ENCODE measurements at regions not wholly inside any gene's neighbourhood (a gene's known extent, or its start where the extent isn't known, plus 50 kb on each side); places are given as distances from the start of the nearest gene placed in this dataset.

DNA sequence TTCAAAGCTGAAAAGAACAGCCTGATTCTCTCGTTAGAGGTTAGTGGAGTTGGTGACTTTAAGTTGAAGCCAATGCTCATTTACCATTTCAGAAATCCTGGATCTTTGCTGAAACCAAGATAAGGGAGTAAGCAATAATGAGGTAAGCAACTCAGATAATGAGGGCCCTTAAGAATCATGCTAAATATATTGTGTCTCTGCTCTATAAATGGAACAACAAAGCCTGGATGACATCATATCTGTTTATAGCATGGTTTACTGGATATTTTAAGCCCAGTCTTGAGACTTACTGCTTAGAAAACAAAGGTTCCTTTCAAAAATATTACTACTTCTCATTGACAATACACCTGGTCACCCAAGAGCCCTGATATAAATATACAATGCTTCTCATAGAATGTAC, 276.7 kb upstream of the PPARGC1A start:
- FAIRE-seq (no peak), DNase-seq (ENCODE audit: insufficient read length) (no peak)
- no peak for TF ChIP-seq POLR2A (IDR thresholded peaks at IDR 0.05; ENCODE audit: low read depth, low read length)
- no peak for TF ChIP-seq POLR2AphosphoS5 (IDR thresholded peaks at IDR 0.05; ENCODE audit: low read depth, low read length)
- no peak for TF ChIP-seq TAF1 (IDR thresholded peaks at IDR 0.05; ENCODE audit: borderline replicate concordance, low read depth, low read length)

DNA sequence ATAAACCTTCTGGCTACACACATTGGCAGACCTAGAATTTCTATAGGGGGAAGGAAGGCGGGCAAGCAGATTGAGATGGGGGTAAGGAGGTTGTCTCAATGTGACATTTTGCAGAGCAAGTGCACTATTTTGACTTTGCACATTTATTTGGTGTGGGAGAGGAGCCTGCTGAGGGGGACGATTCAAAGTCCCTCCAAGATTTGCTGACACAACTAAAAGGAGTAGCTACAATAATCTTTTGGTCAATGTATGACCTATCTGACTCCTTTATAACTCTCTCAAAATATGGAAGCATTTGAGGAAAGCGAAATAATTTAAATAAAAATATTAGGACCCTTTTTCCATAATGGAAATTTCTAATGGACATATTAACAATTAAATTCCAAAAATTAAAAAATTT, 274.9 kb upstream of the PPARGC1A start:
- TF ChIP-seq TAF1 (IDR thresholded peaks at IDR 0.05; ENCODE audit: borderline replicate concordance, low read depth, low read length) (no peak), POLR2A (IDR thresholded peaks at IDR 0.05; ENCODE audit: low read depth, low read length) (no peak), POLR2AphosphoS5 (IDR thresholded peaks at IDR 0.05; ENCODE audit: low read depth, low read length) (no peak)
- no peak for DNase-seq (ENCODE audit: insufficient read length)
- FAIRE-seq = no peak

DNA sequence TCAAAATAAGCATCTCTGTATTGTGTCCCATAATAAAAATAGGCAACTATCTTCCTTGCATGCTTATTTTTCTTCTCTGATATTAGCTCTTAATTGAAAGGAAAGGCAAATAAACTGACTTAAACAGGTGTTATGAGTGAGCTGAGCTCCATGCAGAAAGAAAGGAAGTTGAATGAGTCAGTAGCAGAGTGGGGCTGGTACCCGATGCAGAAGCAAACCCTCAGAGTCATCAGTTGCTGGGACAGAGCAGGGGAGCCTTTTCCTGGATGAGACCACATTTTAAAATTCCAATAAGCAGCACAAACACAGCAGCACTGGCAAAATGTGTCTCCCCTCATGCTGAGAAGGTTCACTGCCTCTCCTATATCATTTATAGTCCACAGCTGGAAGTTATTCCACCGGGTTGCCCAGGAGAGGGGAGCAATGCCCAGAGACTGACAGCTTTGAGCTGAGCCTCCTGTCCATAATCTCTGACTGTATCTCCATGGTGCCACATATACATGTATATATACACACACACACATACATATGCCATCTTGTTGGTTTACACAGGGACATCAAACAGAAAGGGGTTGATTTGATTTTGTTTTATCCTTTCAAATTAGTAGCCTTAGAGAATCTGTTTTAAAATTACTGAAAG, 274.3 kb upstream of the PPARGC1A start:
- no peak for DNase-seq (ENCODE audit: insufficient read length)
- FAIRE-seq = no peak
- TF ChIP-seq POLR2A (IDR thresholded peaks at IDR 0.05; ENCODE audit: low read depth, low read length) (no peak), POLR2AphosphoS5 (IDR thresholded peaks at IDR 0.05; ENCODE audit: low read depth, low read length) (no peak), TAF1 (IDR thresholded peaks at IDR 0.05; ENCODE audit: borderline replicate concordance, low read depth, low read length) (no peak)

DNA sequence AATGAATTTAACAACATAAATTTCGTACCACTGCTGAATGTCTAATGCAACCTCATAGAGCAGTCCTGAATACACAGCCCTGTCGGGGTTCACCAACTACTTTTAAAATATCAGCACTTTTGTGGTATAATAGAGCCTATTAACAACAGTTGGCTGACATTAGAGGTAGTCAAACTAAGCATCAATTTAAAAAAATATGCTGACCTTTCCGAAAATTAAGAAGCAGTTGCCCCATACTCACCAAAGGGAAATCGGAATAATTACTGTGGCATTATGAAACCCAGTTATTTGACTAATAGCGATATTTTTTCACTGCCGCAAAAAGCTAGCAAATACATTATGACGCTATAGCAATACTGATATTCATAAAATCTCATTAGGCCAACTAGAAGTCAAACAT, 273.5 kb upstream of the PPARGC1A start:
- TF ChIP-seq TAF1 (IDR thresholded peaks at IDR 0.05; ENCODE audit: borderline replicate concordance, low read depth, low read length) (no peak), POLR2A (IDR thresholded peaks at IDR 0.05; ENCODE audit: low read depth, low read length) (no peak), POLR2AphosphoS5 (IDR thresholded peaks at IDR 0.05; ENCODE audit: low read depth, low read length) (no peak)
- no peak for DNase-seq (ENCODE audit: insufficient read length)
- no peak for FAIRE-seq

DNA sequence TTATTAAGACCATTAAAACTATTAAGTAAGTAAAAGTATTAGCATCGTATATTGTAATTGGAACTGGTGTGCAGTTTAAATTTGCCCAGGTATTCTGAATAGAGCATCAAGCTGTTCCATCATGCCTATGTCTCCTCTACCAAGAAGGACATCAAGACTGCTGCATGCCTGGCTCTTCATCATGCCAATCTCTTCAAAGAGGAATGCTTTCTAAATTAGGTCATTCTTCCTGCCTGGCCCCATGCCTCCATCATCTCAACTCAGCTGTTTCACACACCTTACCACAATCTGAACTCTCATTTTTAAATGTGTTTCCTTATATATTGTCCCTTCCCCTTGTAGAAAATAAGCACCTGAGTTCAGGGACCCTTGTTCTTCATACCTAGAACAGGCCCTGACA, 270.5 kb upstream of the PPARGC1A start:
- DNase-seq (ENCODE audit: insufficient read length) (no peak), FAIRE-seq (no peak)
- TF ChIP-seq POLR2A (IDR thresholded peaks at IDR 0.05; ENCODE audit: low read depth, low read length) (no peak), TAF1 (IDR thresholded peaks at IDR 0.05; ENCODE audit: borderline replicate concordance, low read depth, low read length) (no peak), POLR2AphosphoS5 (IDR thresholded peaks at IDR 0.05; ENCODE audit: low read depth, low read length) (no peak)

DNA sequence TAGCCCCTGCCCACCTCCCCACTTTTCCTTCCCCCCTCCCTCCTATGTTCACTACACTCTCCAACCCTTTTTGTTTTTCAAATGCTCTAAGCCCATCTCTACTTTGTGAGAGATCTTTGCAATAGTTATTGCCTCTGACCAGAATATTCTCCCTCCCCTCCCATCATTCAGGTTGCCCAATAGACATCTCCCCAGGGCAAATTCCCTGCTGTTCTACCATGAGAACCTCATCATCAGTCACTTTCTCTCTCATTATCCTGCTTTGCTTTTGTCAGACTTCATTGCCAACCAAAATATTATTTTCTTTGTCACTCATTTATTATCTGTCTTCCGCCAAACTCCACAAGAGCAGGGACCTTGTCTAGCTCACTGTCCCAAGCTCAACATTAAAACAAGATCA, 268.2 kb upstream of the PPARGC1A start:
- FAIRE-seq (no peak), DNase-seq (ENCODE audit: insufficient read length) (no peak)
- TF ChIP-seq POLR2A (IDR thresholded peaks at IDR 0.05; ENCODE audit: low read depth, low read length) (no peak), POLR2AphosphoS5 (IDR thresholded peaks at IDR 0.05; ENCODE audit: low read depth, low read length) (no peak), TAF1 (IDR thresholded peaks at IDR 0.05; ENCODE audit: borderline replicate concordance, low read depth, low read length) (no peak)

DNA sequence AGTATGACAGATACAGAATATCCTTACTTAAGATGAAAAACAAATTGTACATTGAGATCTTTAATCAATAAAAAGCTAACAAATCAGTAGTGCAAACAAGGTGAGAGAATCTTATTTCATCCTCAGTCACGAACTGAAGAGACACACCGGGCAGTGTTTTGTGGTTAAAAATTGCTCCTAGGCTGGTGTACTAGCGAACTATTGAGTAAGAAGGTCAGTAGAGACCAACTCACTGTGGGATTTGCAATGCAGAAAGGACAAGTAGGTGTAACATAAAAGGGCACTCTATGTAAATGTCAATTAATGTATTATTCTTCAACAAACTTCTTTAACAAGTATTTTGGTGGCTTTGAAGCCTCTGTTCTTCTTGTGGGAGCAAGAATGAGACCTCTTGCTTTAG, 260.2 kb upstream of the PPARGC1A start:
- FAIRE-seq (no peak), DNase-seq (ENCODE audit: insufficient read length) (no peak)
- no peak for TF ChIP-seq POLR2AphosphoS5 (IDR thresholded peaks at IDR 0.05; ENCODE audit: low read depth, low read length)
- TF ChIP-seq POLR2A (IDR thresholded peaks at IDR 0.05; ENCODE audit: low read depth, low read length) = no peak
- TF ChIP-seq TAF1 (IDR thresholded peaks at IDR 0.05; ENCODE audit: borderline replicate concordance, low read depth, low read length) = no peak

DNA sequence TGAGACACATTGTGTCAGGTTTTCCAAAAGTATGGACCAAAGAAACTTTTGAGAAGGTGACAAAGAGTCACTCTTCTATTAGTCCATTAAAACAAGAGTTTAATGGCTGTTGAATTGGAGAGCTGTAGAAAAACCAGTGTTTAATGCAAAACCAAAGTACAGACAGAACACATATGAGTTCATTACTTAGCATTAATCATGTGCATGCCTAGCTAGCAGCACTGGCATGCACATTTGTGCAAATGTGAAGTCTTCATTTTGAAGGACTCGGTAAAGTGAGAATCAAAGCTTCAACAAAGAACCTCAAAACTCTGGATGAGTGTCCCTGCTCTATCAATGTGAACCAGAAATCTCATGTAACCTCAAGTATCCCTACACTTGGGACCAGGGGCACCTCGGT, 256.3 kb upstream of the PPARGC1A start:
- TF ChIP-seq POLR2AphosphoS5 (IDR thresholded peaks at IDR 0.05; ENCODE audit: low read depth, low read length) = no peak
- no peak for TF ChIP-seq POLR2A (IDR thresholded peaks at IDR 0.05; ENCODE audit: low read depth, low read length)
- TF ChIP-seq TAF1 (IDR thresholded peaks at IDR 0.05; ENCODE audit: borderline replicate concordance, low read depth, low read length) = no peak

DNA sequence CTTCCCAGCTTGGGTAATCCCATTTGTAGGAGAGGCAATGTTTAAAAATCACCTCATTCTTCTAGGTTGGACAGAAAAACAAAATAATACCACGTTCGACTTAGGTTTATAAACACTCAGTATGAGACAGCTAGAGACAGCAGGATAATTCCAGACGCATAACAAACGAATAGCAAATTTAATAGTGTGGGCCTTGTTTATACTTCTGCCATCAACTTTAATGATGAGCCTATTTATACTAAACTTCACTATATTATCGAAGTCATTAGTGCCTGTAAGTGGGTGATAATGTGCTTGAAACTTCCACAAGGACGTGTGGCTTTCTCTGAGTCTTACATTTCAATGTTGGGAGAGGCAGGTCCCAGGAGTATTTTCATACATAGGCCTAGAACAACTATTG, 255.7 kb upstream of the PPARGC1A start:
- no peak for TF ChIP-seq POLR2A (IDR thresholded peaks at IDR 0.05; ENCODE audit: low read depth, low read length)
- no peak for TF ChIP-seq TAF1 (IDR thresholded peaks at IDR 0.05; ENCODE audit: borderline replicate concordance, low read depth, low read length)
- no peak for TF ChIP-seq POLR2AphosphoS5 (IDR thresholded peaks at IDR 0.05; ENCODE audit: low read depth, low read length)
- DNase-seq (ENCODE audit: insufficient read length) (no peak), FAIRE-seq (no peak)

More for the DNA sequence above, 256.3 kb upstream of the PPARGC1A start:
- no peak for DNase-seq (ENCODE audit: insufficient read length)
- no peak for FAIRE-seq

DNA sequence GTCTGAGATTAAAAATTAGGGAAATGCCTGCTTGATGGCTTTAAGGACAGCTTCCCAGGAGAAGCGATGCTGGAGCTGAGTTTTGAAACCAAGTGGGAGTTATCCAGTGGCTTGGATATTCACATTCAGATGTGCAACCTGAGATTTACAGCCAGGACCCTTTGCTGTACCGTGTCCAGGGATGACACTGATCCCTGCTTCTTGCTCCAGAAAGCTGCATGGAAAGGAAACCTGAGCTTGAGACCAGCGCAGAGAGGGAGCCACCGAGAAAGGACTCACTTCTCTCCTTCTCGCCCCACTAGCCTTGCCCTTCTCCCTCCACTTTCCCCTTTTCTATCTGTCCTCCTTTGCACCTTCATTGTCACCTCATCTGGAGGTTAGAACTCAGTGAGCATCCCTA, 254.5 kb upstream of the PPARGC1A start:
- FAIRE-seq (no peak), DNase-seq (ENCODE audit: insufficient read length) (no peak)
- TF ChIP-seq TAF1 (IDR thresholded peaks at IDR 0.05; ENCODE audit: borderline replicate concordance, low read depth, low read length) = no peak
- no peak for TF ChIP-seq POLR2AphosphoS5 (IDR thresholded peaks at IDR 0.05; ENCODE audit: low read depth, low read length)
- no peak for TF ChIP-seq POLR2A (IDR thresholded peaks at IDR 0.05; ENCODE audit: low read depth, low read length)

DNA sequence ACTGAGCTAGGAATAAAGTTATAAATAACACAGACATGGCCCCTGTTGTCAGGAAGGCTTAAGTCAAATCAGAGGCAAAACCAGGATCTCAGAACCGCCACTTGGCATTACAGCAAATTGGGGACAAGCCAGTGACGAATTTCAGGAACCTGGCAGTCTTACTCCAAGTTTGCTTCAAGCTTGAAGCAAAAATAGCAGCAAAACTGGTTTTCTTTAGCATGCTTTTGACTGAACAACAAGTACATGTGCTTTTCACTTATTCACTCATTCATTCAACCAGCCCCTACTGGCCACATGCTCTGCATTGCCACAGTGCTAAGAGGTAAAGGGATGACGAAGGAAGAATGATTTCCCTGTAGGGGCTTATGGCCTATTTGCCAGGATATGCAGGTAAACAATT, 253.9 kb upstream of the PPARGC1A start:
- TF ChIP-seq TAF1 (IDR thresholded peaks at IDR 0.05; ENCODE audit: borderline replicate concordance, low read depth, low read length) (no peak), POLR2A (IDR thresholded peaks at IDR 0.05; ENCODE audit: low read depth, low read length) (no peak), POLR2AphosphoS5 (IDR thresholded peaks at IDR 0.05; ENCODE audit: low read depth, low read length) (no peak)
- FAIRE-seq = no peak
- DNase-seq (ENCODE audit: insufficient read length) = no peak

DNA sequence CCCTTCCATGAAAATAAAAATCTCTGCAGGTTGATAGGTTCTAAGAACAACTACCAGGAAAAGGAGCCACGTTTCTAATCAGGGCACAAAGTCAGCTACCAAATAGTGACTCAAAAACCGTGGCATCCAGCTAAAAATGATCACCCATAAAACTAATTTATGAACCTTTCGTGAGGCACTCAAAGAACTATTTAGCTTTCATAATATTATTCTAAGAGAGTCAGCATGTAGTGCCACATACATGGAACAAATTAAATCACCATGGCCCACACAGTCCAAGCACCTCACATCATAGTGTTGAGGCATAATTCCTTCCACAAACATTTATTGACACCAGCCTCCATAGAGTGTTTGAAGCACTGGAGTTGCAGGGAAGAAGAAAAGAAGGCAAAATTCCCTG, 252.0 kb upstream of the PPARGC1A start:
- DNase-seq (ENCODE audit: insufficient read length) = no peak
- TF ChIP-seq TAF1 (IDR thresholded peaks at IDR 0.05; ENCODE audit: borderline replicate concordance, low read depth, low read length) (no peak), POLR2A (IDR thresholded peaks at IDR 0.05; ENCODE audit: low read depth, low read length) (no peak), POLR2AphosphoS5 (IDR thresholded peaks at IDR 0.05; ENCODE audit: low read depth, low read length) (no peak)
- no peak for FAIRE-seq

All from GM12892 (cell line).